Large intestine (tissue), 3 donors: ENCODE measurements at regions not wholly inside any gene's neighbourhood (a gene's known extent, or its start where the extent isn't known, plus 50 kb on each side); places are given as distances from the start of the nearest gene placed in this dataset.
A peak's percentile ranks its signal among the peaks of the same experiment; 100 is the strongest.
"Not testable (repeated sequence)": the region's sequence is repeated elsewhere in the genome, so short reads cannot be mapped to it uniquely, and the experiment has no call there.

Source experiments
- DNase-seq, 2 donors: peaks; one replicate each; pipeline versions ENCODE4 v3.0.0 to v3.0.0-alpha.2; 2013
- H3K27ac ChIP-seq: one replicate; pipeline ENCODE4 v1.5.1; 2013; ENCODE audit warnings: low read length
- H3K27me3 ChIP-seq: 2 replicates; pipeline ENCODE4 v1.6.1; 2013; ENCODE audit warnings: low read length; ENCODE audit not compliant: control insufficient read depth, insufficient read depth
- H3K36me3 ChIP-seq: 2 replicates; pipeline ENCODE4 v1.6.1; 2013; ENCODE audit warnings: low read length; ENCODE audit not compliant: control insufficient read depth, insufficient read depth
- H3K4me1 ChIP-seq: one replicate; pipeline ENCODE4 v1.6.1; 2013; ENCODE audit warnings: low read length; ENCODE audit not compliant: control insufficient read depth, insufficient read depth
- H3K4me3 ChIP-seq: one replicate; pipeline ENCODE4 v1.5.1; 2013; ENCODE audit warnings: low read length
- H3K9me3 ChIP-seq: one replicate; pipeline ENCODE4 v1.6.1; 2013; ENCODE audit warnings: mild to moderate bottlenecking, low read depth, low read length, moderate library complexity; ENCODE audit not compliant: control insufficient read depth
- WGBS: methylation state at CpG from one replicate; pipeline ENCODE4 v1.1.5; 2013; ENCODE audit warnings: low lambda C conversion rate; ENCODE audit not compliant: insufficient coverage; 5-methylcytosine and 5-hydroxymethylcytosine counted together

DNA sequence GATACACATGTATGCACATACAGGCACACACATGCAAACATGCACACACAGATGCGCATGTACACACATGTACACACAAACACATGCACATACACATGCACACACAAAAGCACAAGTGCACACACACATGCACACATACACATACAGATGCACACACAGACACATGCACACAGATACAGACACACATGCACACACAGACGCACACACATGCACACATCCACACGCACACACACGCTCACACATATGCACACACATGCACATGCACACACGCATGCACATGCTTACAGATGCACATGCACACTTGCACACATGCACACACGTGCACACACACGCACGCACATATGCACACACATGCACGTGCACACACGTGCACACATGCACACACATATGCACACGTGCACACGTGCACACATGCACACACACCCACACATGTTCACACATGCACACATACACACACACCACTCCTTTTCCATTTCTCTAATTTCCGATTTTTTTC, 283.8 kb upstream of the FRG2C start:
- Histone ChIP-seq H3K27ac (no peak overlapping the region), H3K4me1 (no peaks in the 10 kb centered on the region), H3K9me3 (peaks cover 3% of the 10 kb centered on the region), H3K36me3 (no peaks in the 10 kb centered on the region), H3K4me3 (no peak overlapping the region), H3K27me3 (no peaks in the 10 kb centered on the region)
- WGBS = no CpG with 5 or more reads among the region's 13 CpGs
- DNase-seq = no peak

GRCh38 chr3:75384016-75384415, 280.1 kb upstream of the FRG2C start:
- H3K4me3 ChIP-seq, H3K4me1 ChIP-seq, H3K36me3 ChIP-seq, H3K9me3 ChIP-seq, DNase-seq, H3K27ac ChIP-seq, H3K27me3 ChIP-seq: not testable (repeated sequence)
- no CpG with 5 or more reads among the region's 4 CpGs for WGBS

DNA sequence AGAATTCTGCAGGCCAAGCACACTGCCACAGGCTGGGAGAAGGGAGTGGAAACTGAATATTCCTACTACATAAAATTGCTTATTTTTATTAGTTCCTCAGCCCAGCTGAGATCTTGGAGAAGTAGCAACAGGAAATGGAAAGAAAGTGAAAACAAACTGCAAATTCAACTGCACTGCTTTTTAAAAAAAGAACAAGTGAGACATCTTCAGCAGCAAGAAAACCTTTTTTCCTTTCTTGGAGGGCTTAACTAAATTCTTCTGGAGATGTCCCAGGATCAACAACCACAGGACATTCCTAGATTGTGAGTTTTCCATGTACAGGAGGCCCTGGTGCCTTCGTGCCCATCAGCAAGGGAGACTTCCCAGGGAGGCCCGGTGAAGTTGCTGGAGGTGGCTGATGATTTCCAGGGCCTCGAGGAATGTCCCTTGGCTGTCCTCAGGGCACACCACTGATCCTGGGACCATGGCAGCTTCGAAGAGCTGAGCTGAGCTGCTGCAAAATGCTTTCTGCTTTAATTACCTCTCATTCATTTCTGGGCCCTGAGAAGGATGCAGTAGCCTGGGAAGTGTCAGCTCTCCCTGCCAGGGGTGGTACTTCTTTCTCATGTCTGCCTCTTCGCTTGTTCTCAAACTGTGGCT, 275.5 kb upstream of the FRG2C start:
- no CpG with 5 or more reads among the region's 5 CpGs for WGBS
- H3K27me3 ChIP-seq, H3K4me1 ChIP-seq, DNase-seq, H3K36me3 ChIP-seq, H3K27ac ChIP-seq, H3K9me3 ChIP-seq, H3K4me3 ChIP-seq: not testable (repeated sequence)

DNA sequence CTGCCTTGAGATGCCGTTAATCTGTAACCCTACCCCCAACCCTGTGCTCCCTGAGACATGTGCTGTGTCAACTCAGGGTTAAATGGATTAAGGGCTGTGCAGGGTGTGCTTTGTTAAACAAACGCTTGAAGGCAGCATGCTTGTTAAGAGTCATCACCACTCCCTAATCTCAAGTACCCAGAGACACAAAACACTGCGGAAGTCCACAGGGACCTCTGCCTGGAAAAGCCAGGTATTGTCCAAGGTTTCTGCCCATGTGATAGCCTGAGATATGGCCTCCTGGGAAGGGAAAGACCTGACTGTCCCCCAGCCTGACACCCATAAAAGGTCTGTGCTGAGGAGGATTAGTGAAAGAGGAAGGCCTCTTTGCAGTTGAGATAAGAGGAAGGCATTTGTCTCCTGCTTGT, 270.8 kb upstream of the FRG2C start:
- peak; percentile 31 to 70 for DNase-seq
- H3K27me3 ChIP-seq, H3K4me3 ChIP-seq, H3K4me1 ChIP-seq, H3K27ac ChIP-seq, H3K36me3 ChIP-seq: not testable (repeated sequence)
- H3K9me3 ChIP-seq = peaks cover 13% of the 10 kb centered on the region
- WGBS = no CpG with 5 or more reads among the region's 3 CpGs

- not testable (repeated sequence) for H3K36me3 ChIP-seq, H3K27me3 ChIP-seq, H3K4me3 ChIP-seq, H3K4me1 ChIP-seq, H3K27ac ChIP-seq, DNase-seq
- no CpG with 5 or more reads among the region's 7 CpGs for WGBS
- peaks cover 13% of the 10 kb centered on the region for H3K9me3 ChIP-seq
Observed at GRCh38 chr3:75394102-75394501, 270.0 kb upstream of the FRG2C start.

DNA sequence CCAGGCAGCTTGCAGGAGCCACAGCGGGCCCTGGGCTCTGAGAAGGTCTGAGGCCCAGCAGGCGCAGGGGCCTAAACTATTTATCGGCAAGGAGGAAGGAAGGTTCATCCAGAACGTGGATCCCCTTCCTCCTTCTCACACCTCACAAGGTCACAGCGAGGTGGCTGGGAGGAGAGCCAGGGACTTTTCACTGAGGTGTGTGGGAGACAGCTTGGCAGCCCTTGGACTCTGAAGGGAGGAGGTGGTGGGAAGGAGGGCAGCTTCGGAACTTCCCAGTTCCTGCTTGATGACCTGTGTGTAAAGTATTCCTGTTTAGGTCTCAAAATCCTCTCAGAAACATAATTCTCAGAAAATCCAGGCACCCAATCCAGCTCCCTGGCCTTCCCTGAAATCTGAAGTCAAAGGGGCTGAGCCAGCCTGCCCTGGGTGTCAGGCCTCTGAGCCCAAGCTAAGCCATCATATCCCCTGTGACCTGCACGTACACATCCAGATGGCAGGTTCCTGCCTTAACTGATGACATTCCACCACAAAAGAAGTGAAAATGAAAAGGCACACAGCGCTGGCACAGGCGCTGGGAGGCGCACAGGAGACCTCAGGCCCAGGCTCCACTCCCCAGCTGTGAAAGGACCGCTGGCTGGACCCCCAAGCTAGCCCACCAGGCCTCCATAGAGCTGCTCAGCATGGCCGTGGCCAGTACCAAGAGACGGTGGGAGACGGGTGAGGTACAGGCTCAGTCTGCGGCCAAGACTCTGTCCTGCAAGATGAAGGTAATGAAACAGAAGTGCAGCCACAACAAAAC, 269.4 kb upstream of the FRG2C start:
- not testable (repeated sequence) for H3K4me1 ChIP-seq, H3K36me3 ChIP-seq, H3K27ac ChIP-seq, H3K4me3 ChIP-seq, H3K27me3 ChIP-seq
- peaks cover 13% of the 10 kb centered on the region for H3K9me3 ChIP-seq
- DNase-seq = peak in 1 of 2 donors; percentile 6
- WGBS = no CpG with 5 or more reads among the region's 15 CpGs

- H3K27ac ChIP-seq = no peak overlapping the region
- H3K36me3 ChIP-seq = no peaks in the 10 kb centered on the region
- no peaks in the 10 kb centered on the region for H3K4me1 ChIP-seq
- DNase-seq = no peak
- WGBS = no CpG with 5 or more reads among the region's 61 CpGs
- H3K4me3 ChIP-seq = no peak overlapping the region
- no peaks in the 10 kb centered on the region for H3K27me3 ChIP-seq
- peaks cover 13% of the 10 kb centered on the region for H3K9me3 ChIP-seq
Observed at GRCh38 chr3:75395580-75396315, 268.4 kb upstream of the FRG2C start.

GRCh38 chr3:75396316-75396802, 267.8 kb upstream of the FRG2C start:
- no peak overlapping the region for H3K27ac ChIP-seq
- no peaks in the 10 kb centered on the region for H3K4me1 ChIP-seq
- H3K9me3 ChIP-seq = peaks cover 13% of the 10 kb centered on the region
- no peaks in the 10 kb centered on the region for H3K36me3 ChIP-seq
- WGBS = no CpG with 5 or more reads among the region's 29 CpGs
- no peak overlapping the region for H3K4me3 ChIP-seq
- no peaks in the 10 kb centered on the region for H3K27me3 ChIP-seq
- no peak for DNase-seq

DNA sequence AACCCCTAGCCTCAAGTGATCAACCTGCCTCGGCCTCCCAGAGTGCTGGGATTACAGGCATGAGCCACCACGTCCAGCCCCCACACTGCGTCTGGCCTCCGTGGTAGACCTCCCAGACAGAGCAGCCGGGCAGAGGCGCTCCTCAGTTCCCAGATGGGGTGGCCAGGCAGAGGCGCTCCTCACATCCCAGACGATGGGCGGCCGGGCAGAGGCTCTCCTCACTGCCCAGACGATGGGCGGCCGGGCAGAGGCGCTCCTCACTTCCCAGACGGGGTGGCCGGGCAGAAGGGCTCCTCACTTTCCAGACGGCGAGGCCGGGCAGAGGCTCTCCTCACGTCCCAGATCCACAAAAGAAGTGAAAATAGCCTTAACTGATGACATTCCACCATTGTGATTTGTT, 266.6 kb upstream of the FRG2C start:
- not testable (repeated sequence) for H3K27me3 ChIP-seq, H3K4me3 ChIP-seq, H3K4me1 ChIP-seq, H3K36me3 ChIP-seq, DNase-seq, H3K27ac ChIP-seq
- H3K9me3 ChIP-seq = peaks cover 13% of the 10 kb centered on the region
- WGBS = no CpG with 5 or more reads among the region's 20 CpGs

DNA sequence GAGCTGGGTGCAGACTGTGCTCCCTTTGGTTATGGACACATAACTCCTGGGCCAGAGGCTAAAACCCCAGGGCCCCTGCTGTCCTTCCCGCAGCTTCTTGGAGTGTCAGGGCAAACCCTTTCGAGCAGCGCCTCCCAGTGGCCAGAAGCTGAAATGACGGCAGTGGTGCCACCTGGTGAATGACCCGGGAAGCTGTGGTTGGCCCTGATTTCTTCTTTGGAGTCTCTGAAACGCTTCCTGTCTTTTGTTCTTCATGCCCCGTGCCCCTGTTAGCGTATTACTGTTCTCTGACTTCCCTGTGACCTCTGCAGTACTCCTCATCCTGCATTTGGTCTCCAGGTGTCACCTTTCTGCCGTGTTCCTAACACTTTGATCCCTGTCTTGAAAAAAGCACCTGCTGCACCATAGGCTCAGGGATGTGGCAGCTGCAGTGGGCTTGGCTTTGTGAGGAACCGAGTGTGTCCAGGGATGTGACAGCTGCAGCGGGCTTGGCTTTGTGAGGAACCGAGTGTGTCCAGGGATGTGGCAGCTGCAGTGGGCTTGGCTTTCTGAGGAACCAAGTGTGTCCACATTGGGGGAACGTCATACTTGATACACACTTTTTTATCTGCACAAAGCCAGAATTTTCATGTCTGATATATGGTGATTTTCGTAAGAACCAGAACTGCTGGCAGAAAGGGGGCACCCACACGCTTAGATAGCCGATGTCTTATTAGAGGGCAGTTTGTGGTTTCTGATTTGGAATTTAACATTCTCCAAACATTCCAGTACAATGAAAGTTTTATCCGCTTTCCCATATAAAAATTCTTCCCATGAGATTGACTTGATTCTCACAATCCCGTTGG, 241.8 kb upstream of the FRG2C start:
- peaks cover 11% of the 10 kb centered on the region for H3K36me3 ChIP-seq
- not testable (repeated sequence) for DNase-seq

More for the DNA sequence above, 241.8 kb upstream of the FRG2C start:
- not testable (repeated sequence) for H3K9me3 ChIP-seq, H3K27ac ChIP-seq, H3K4me3 ChIP-seq, H3K27me3 ChIP-seq, H3K4me1 ChIP-seq
- WGBS = 39% methylated on average over 3 of the region's 18 CpGs
